ENCODE measurements at regions not wholly inside any gene's neighbourhood (a gene's known extent, or its start where the extent isn't known, plus 50 kb on each side); places are given as distances from the start of the nearest gene placed in this dataset.

GRCh38 chr1:228918335-228918734, 183.1 kb downstream of the RHOU start (continued):
- TF ChIP-seq ZNF770 (CRISPR knock-in tag; IDR thresholded peaks at IDR 0.05), result peak; percentile 41; the same call in 1 of the 2 replicates
- no peak for TF ChIP-seq POLR2G (IDR thresholded peaks at IDR 0.05; ENCODE audit: low read depth, low read length)
- no peak for TF ChIP-seq ZKSCAN5 (CRISPR knock-in tag; IDR thresholded peaks at IDR 0.05)
- TF ChIP-seq PAXIP1 (CRISPR knock-in tag; conservative IDR thresholded peaks at IDR 0.05), result peak; percentile 63
- TF ChIP-seq GABPA (IDR thresholded peaks at IDR 0.05; ENCODE audit: low read depth, low read length), result no peak
- TF ChIP-seq GABPA (CRISPR knock-in tag; IDR thresholded peaks at IDR 0.05; ENCODE audit: low read depth), result no peak
- no peak for TF ChIP-seq GPN1 (CRISPR knock-in tag; IDR thresholded peaks at IDR 0.05; ENCODE audit: borderline replicate concordance)
- TF ChIP-seq YY1 (IDR thresholded peaks at IDR 0.05; ENCODE audit: insufficient read depth, insufficient replicate concordance, low read depth, low read length), result peak; percentile 22
- TF ChIP-seq GFI1 (CRISPR knock-in tag; IDR thresholded peaks at IDR 0.05; ENCODE audit: borderline replicate concordance), result 0 out of 2 replicates have a peak, but pooled peaks have one; percentile 42
- 0 out of 2 replicates have a peak, but pooled peaks have one; percentile 47 for TF ChIP-seq ZNF605 (CRISPR knock-in tag; IDR thresholded peaks at IDR 0.05)
- peak; percentile 90 for TF ChIP-seq ZNF18 (CRISPR knock-in tag; IDR thresholded peaks at IDR 0.05; ENCODE audit: insufficient replicate concordance)
- TF ChIP-seq NR2F6 (IDR thresholded peaks at IDR 0.05), result peak; percentile 90
- peak; percentile 95 for TF ChIP-seq NR2F6 (CRISPR knock-in tag; IDR thresholded peaks at IDR 0.05)
- TF ChIP-seq ZBTB7B (CRISPR knock-in tag; IDR thresholded peaks at IDR 0.05), result peak; percentile 53; the same call in 1 of the 2 replicates
- TF ChIP-seq MED1 (CRISPR knock-in tag; IDR thresholded peaks at IDR 0.05), result peak; percentile 36
- peak; percentile 50; the same call in 1 of the 2 replicates for TF ChIP-seq ZNF687 (CRISPR knock-in tag; IDR thresholded peaks at IDR 0.05)
- peak; percentile 50; the same call in 1 of the 2 replicates for TF ChIP-seq KDM5B (CRISPR knock-in tag; IDR thresholded peaks at IDR 0.05; ENCODE audit: borderline replicate concordance)
- TF ChIP-seq ZNF17 (CRISPR knock-in tag; IDR thresholded peaks at IDR 0.05), result no peak
- no peak for TF ChIP-seq ETV6 (CRISPR knock-in tag; conservative IDR thresholded peaks at IDR 0.05)

Measured in HepG2 (cell line).